GM18505 (cell line): ENCODE measurements at regions not wholly inside any gene's neighbourhood (a gene's known extent, or its start where the extent isn't known, plus 50 kb on each side); places are given as distances from the start of the nearest gene placed in this dataset.
"Not testable (repeated sequence)": the region's sequence is repeated elsewhere in the genome, so short reads cannot be mapped to it uniquely, and the experiment has no call there.

Experiments
- ATAC-seq: cut with Tn5 transposase; IDR thresholded peaks from one replicate; pipeline ENCODE4 v1.9.1; 2021; ENCODE audit not compliant: unreplicated experiment
- POLR2A ChIP-seq: IDR thresholded peaks from 4 replicates; pipeline ENCODE4 v1.6.1; 2011; ENCODE audit warnings: borderline replicate concordance; ENCODE audit not compliant: insufficient read depth, insufficient read length; ENCODE audit errors: extremely low read depth

DNA sequence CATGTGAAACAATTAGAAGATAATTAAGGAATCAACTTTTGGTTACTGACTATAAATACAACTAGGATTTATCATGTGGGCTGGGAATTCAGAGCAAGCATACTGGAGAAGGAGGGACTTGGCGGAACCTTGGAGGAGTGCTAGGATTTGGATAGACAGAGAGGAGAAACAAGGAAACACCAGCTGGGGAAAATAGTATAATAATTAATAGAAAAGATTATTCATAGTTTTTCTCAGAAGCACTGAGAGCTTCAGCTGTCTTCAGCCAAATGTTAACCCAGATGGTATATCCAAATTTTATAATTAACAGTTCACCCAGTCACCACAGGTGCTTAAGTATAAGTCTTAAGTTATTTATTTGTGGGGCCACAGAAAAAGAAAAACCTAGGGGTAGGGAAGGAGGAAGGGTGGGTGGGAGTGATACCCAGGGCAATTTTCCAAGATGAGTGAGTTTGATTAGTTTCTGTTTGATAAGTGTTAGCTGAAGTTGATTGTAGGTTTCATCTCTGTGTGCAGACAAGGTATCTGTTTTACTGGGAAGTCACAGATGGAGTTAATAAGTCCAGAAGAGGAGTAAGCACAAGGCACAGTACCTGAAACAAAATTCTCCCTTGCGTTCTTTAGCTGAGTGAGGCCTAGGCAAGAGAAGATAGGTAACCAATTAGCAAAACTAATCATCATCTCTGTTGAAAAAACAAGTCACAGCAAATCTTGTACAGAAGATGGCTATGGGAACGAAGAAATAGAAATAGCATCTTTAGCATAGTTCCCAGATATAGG lies 175.5 kb downstream of the TFAP2B start:
- TF ChIP-seq POLR2A, result no peak
- ATAC-seq, result no peak

GRCh38 chr6:50995036-50995435 lies 176.4 kb downstream of the TFAP2B start:
- ATAC-seq, result no peak
- TF ChIP-seq POLR2A, result no peak

GRCh38 chr6:50998905-50999304 lies 180.2 kb downstream of the TFAP2B start:
- no peak for TF ChIP-seq POLR2A
- ATAC-seq, result no peak

GRCh38 chr6:51001399-51001798 lies 182.7 kb downstream of the TFAP2B start:
- no peak for TF ChIP-seq POLR2A
- ATAC-seq, result no peak

DNA sequence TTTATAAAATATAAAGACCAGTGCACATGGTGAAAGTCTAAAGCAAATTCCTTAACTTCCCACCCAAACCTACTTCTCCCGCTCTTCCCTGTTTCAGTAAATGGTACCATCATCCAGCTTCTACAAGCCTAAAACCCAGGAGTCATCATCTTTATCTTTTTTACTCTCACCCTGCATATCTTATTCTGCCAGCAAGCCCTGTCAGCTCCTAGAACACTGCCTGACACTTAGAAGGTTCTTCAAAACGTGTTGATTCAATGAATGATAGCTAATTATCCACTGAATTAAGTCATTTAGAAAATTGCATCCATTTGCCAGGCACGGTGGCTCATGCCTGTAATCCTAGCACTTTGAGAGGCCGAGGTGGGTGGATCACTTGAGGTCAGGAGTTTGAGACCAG lies 185.7 kb downstream of the TFAP2B start:
- TF ChIP-seq POLR2A, result no peak
- ATAC-seq, result no peak

GRCh38 chr6:51005779-51006178 lies 187.1 kb downstream of the TFAP2B start:
- no peak for ATAC-seq
- no peak for TF ChIP-seq POLR2A

- ATAC-seq, result no peak
- TF ChIP-seq POLR2A, result no peak
These were observed 188.6 kb downstream of the TFAP2B start for GRCh38 chr6:51007237-51007636.

- not testable (repeated sequence) for ATAC-seq
These were observed 190.0 kb downstream of the TFAP2B start for GRCh38 chr6:51008693-51009092.

GRCh38 chr6:51013376-51013775 lies 194.7 kb downstream of the TFAP2B start:
- no peak for ATAC-seq
- no peak for TF ChIP-seq POLR2A

DNA sequence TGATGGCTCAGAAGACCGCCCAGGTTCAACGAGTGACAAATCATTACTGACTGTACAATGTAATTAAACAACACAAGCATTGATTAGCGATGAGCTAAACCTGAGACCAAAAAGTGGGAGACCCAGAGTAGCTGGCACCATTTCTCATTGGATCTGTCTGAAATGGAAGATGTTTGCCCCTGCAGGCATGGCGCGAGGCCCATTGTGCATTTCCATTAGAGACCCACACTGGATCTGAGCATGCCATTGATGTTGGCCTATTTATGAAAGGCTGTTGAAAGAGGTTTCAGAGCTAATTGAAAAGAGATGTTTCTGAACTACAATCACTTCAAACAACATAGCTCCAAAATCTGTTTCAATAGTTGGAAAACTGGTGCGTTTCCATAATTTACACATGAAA lies 196.7 kb downstream of the TFAP2B start:
- no peak for ATAC-seq
- no peak for TF ChIP-seq POLR2A

- TF ChIP-seq POLR2A, result no peak
- no peak for ATAC-seq
These were observed 197.8 kb downstream of the TFAP2B start for GRCh38 chr6:51016489-51016888.

DNA sequence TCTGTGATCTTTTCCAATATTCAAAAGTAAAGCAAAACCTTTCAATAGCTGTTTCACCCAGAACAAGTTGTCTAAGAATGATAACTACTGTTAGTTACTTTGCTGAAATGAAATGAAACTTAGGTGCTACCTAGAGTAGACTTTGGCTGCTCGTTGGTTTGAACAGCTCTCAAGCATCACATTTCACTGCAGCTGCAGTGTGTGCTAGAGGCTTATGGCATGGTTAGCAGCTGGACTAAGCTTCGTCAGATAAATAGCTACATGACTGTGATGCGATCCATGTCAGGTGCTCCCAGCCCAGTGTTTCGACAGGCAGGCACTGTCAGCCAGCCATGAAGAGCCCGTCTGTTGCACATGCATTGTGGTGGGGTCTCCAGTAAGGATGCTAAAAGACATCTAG lies 201.1 kb downstream of the TFAP2B start:
- no peak for TF ChIP-seq POLR2A
- ATAC-seq, result no peak

DNA sequence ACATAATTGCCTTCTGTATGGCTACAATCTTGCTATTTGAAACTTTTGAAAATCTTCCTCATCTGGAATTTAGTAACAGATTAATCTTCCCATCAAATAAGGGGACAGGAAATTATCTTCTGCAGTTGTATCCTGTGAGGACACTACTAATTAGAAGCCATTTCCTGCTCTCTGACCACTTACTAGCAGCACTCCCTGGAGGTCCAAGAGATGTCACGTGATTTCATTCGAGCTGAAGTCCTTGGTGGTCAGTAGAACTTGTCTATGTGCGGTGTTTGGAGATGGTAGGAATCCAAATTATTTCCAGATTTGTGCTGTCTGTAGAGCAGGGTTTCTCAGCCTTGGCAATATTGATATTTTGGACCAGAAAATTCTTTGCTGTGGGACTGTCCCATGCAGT lies 202.5 kb downstream of the TFAP2B start:
- no peak for ATAC-seq

GRCh38 chr6:51024126-51024525 lies 205.5 kb downstream of the TFAP2B start:
- no peak for ATAC-seq

More for the DNA sequence above, 202.5 kb downstream of the TFAP2B start:
- TF ChIP-seq POLR2A, result no peak

More at GRCh38 chr6:51024126-51024525, 205.5 kb downstream of the TFAP2B start:
- no peak for TF ChIP-seq POLR2A
